SK-N-SH treated with all-trans-retinoic acid at 6 μM for 48 hours (cell line): ENCODE measurements at regions not wholly inside any gene's neighbourhood (a gene's known extent, or its start where the extent isn't known, plus 50 kb on each side); places are given as distances from the start of the nearest gene placed in this dataset.

Source experiments
- OSR1 ChIP-seq: fragments of 250-450 bp; sonication (Bioruptor Pico); IDR thresholded peaks from 2 replicates; pipeline ENCODE4 v1.8.0; 2022; ENCODE audit warnings: moderate library complexity, mild to moderate bottlenecking, inconsistent platforms
- RARB ChIP-seq: fragments of 250-450 bp; sonication (Bioruptor Pico); IDR thresholded peaks from 2 replicates; pipeline ENCODE4 v1.8.0; 2021; ENCODE audit warnings: mild to moderate bottlenecking, moderate library complexity
- ZC3H10 ChIP-seq: fragments of 250-450 bp; sonication (Bioruptor Pico); IDR thresholded peaks from 2 replicates; pipeline ENCODE4 v1.5.1; 2021; ENCODE audit warnings: mild to moderate bottlenecking, moderate library complexity
- ZFP3 ChIP-seq: fragments of 250-450 bp; sonication (Bioruptor Pico); IDR thresholded peaks from 2 replicates; pipeline ENCODE4 v1.5.0; 2020; ENCODE audit warnings: mild to moderate bottlenecking, moderate library complexity
- ZFP30 ChIP-seq: fragments of 450-650 bp; formaldehyde crosslinking; IDR thresholded peaks from 2 replicates; pipeline ENCODE4 v1.5.0; 2022; ENCODE audit warnings: mild to moderate bottlenecking, moderate library complexity
- TF ChIP-seq, protein P1 (sequence below): fragments of 250-450 bp; sonication (Bioruptor Pico); IDR thresholded peaks from 2 replicates; pipeline ENCODE4 v1.5.0; 2020; ENCODE audit warnings: mild to moderate bottlenecking, moderate library complexity
- TF ChIP-seq, protein P2 (sequence below): fragments of 250-450 bp; sonication (Bioruptor Pico); IDR thresholded peaks from 2 replicates; pipeline ENCODE4 v1.8.0; 2021; ENCODE audit warnings: low read depth, mild to moderate bottlenecking, moderate library complexity, borderline replicate concordance
- TF ChIP-seq, protein P3 (sequence below): fragments of 250-450 bp; sonication (Bioruptor Pico); IDR thresholded peaks from 2 replicates; pipeline ENCODE4 v1.5.1; 2020; ENCODE audit warnings: low read depth, mild to moderate bottlenecking, moderate library complexity
- TF ChIP-seq, protein P4 (sequence below): fragments of 250-450 bp; sonication (Bioruptor Pico); IDR thresholded peaks from 2 replicates; pipeline ENCODE4 v1.5.1; 2021; ENCODE audit warnings: mild to moderate bottlenecking, moderate library complexity
- TF ChIP-seq, protein P5 (sequence below): fragments of 250-450 bp; sonication (Bioruptor Pico); IDR thresholded peaks from 2 replicates; pipeline ENCODE4 v1.8.0; 2020; ENCODE audit warnings: mild to moderate bottlenecking, moderate library complexity, borderline replicate concordance

DNA sequence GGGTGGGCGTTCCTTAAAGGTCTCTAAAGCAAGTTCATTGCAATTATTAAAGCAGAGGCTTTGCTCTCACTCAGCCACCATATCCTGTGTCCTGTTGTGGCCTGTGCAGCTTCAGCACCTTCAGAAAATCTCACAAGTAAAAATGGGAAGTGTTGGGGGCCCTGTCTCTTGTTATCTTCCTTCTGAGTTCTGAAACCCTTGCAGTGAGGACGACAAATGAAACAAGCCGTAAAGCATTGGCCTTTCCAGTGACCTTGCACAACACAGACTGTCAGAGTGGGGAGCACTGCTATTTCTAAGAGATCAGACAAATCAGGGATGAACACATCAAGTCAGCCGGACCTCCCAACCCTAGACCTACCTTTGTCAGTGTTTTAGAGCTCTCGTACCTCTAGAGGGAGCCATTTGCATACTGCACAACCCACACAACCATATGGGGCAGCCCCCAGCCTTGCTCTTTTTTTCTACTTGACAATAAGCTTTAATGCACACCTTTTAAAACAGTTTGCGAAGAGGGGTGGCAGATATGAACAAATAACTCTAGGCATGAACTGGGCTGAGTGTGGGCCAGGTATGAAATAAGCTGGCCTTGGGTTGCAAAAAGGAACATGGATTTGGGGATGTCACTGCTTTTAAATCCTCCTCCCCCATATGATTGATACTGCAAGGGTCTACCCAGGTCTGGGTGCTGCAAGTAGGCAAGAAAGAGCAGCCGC is 89.8 kb downstream of the KATNIP start:
- TF ChIP-seq, protein P1, sequence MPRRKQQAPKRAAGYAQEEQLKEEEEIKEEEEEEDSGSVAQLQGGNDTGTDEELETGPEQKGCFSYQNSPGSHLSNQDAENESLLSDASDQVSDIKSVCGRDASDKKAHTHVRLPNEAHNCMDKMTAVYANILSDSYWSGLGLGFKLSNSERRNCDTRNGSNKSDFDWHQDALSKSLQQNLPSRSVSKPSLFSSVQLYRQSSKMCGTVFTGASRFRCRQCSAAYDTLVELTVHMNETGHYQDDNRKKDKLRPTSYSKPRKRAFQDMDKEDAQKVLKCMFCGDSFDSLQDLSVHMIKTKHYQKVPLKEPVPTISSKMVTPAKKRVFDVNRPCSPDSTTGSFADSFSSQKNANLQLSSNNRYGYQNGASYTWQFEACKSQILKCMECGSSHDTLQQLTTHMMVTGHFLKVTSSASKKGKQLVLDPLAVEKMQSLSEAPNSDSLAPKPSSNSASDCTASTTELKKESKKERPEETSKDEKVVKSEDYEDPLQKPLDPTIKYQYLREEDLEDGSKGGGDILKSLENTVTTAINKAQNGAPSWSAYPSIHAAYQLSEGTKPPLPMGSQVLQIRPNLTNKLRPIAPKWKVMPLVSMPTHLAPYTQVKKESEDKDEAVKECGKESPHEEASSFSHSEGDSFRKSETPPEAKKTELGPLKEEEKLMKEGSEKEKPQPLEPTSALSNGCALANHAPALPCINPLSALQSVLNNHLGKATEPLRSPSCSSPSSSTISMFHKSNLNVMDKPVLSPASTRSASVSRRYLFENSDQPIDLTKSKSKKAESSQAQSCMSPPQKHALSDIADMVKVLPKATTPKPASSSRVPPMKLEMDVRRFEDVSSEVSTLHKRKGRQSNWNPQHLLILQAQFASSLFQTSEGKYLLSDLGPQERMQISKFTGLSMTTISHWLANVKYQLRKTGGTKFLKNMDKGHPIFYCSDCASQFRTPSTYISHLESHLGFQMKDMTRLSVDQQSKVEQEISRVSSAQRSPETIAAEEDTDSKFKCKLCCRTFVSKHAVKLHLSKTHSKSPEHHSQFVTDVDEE (CRISPR knock-in tag), result no peak
- TF ChIP-seq, protein P2, sequence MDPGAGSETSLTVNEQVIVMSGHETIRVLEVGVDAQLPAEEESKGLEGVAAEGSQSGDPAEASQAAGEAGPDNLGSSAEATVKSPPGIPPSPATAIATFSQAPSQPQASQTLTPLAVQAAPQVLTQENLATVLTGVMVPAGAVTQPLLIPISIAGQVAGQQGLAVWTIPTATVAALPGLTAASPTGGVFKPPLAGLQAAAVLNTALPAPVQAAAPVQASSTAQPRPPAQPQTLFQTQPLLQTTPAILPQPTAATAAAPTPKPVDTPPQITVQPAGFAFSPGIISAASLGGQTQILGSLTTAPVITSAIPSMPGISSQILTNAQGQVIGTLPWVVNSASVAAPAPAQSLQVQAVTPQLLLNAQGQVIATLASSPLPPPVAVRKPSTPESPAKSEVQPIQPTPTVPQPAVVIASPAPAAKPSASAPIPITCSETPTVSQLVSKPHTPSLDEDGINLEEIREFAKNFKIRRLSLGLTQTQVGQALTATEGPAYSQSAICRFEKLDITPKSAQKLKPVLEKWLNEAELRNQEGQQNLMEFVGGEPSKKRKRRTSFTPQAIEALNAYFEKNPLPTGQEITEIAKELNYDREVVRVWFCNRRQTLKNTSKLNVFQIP (CRISPR knock-in tag), result no peak
- TF ChIP-seq, protein P3, sequence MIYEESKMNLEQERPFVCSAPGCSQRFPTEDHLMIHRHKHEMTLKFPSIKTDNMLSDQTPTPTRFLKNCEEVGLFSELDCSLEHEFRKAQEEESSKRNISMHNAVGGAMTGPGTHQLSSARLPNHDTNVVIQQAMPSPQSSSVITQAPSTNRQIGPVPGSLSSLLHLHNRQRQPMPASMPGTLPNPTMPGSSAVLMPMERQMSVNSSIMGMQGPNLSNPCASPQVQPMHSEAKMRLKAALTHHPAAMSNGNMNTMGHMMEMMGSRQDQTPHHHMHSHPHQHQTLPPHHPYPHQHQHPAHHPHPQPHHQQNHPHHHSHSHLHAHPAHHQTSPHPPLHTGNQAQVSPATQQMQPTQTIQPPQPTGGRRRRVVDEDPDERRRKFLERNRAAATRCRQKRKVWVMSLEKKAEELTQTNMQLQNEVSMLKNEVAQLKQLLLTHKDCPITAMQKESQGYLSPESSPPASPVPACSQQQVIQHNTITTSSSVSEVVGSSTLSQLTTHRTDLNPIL (CRISPR knock-in tag), result no peak
- no peak for TF ChIP-seq ZC3H10 (CRISPR knock-in tag)
- no peak for TF ChIP-seq ZFP30
- no peak for TF ChIP-seq OSR1 (CRISPR knock-in tag)
- no peak for TF ChIP-seq RARB (CRISPR knock-in tag)
- TF ChIP-seq, protein P4, sequence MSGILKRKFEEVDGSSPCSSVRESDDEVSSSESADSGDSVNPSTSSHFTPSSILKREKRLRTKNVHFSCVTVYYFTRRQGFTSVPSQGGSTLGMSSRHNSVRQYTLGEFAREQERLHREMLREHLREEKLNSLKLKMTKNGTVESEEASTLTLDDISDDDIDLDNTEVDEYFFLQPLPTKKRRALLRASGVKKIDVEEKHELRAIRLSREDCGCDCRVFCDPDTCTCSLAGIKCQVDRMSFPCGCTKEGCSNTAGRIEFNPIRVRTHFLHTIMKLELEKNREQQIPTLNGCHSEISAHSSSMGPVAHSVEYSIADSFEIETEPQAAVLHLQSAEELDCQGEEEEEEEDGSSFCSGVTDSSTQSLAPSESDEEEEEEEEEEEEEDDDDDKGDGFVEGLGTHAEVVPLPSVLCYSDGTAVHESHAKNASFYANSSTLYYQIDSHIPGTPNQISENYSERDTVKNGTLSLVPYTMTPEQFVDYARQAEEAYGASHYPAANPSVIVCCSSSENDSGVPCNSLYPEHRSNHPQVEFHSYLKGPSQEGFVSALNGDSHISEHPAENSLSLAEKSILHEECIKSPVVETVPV, result no peak
- TF ChIP-seq ZFP3 (CRISPR knock-in tag), result no peak
- TF ChIP-seq, protein P5, sequence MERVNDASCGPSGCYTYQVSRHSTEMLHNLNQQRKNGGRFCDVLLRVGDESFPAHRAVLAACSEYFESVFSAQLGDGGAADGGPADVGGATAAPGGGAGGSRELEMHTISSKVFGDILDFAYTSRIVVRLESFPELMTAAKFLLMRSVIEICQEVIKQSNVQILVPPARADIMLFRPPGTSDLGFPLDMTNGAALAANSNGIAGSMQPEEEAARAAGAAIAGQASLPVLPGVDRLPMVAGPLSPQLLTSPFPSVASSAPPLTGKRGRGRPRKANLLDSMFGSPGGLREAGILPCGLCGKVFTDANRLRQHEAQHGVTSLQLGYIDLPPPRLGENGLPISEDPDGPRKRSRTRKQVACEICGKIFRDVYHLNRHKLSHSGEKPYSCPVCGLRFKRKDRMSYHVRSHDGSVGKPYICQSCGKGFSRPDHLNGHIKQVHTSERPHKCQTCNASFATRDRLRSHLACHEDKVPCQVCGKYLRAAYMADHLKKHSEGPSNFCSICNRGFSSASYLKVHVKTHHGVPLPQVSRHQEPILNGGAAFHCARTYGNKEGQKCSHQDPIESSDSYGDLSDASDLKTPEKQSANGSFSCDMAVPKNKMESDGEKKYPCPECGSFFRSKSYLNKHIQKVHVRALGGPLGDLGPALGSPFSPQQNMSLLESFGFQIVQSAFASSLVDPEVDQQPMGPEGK (CRISPR knock-in tag), result no peak
